PC-9 (cell line): ENCODE measurements at regions not wholly inside any gene's neighbourhood (a gene's known extent, or its start where the extent isn't known, plus 50 kb on each side); places are given as distances from the start of the nearest gene placed in this dataset.

Experiments
- BruUV-seq: library from RNA; stranded (reverse); fragments of 400-500 nt; replicated peaks from 2 replicates; lab custom pipeline; 2021; lab: Mats Ljungman, UMichigan
- CTCF ChIA-PET: fragments of 300-600 bp; sonication (Branson Sonifier 250); formaldehyde crosslinking; loops from one replicate; lab custom pipeline; 2022; ENCODE audit warnings: antibody characterized with exemption; lab: Charles Lee
- POLR2A ChIA-PET: fragments of 300-600 bp; sonication (Branson Sonifier 250); formaldehyde crosslinking; loops from one replicate; lab custom pipeline; 2022; ENCODE audit warnings: antibody characterized with exemption; ENCODE audit not compliant: unreplicated experiment; lab: Charles Lee
- DNase-seq, 2 experiments: peaks; one replicate each; pipeline versions ENCODE4 v3.0.0 to v3.0.0-alpha.2; 2015 to 2022; ENCODE audit warnings: mixed read lengths in 1 of 2
- H2AFZ ChIP-seq: fragments of 200-600 bp; sonication (generic); 2 replicates; pipeline ENCODE4 v1.8.1; 2017; ENCODE audit warnings: antibody characterized with exemption
- H3F3A ChIP-seq: fragments of 200-600 bp; sonication (generic); 2 replicates; pipeline ENCODE4 v1.8.1; 2017; ENCODE audit warnings: antibody characterized with exemption, mild to moderate bottlenecking, low read depth; ENCODE audit not compliant: insufficient read depth
- H3K27ac ChIP-seq: fragments of 200-600 bp; sonication (generic); 2 replicates; pipeline ENCODE4 v1.6.1; 2016; ENCODE audit warnings: mixed run types
- H3K27me3 ChIP-seq: fragments of 200-600 bp; sonication (generic); 2 replicates; pipeline ENCODE4 v1.6.1; 2016; ENCODE audit warnings: low read depth, mixed run types; ENCODE audit not compliant: insufficient read depth
- H3K36me3 ChIP-seq: fragments of 200-600 bp; sonication (generic); 2 replicates; pipeline ENCODE4 v1.6.1; 2016; ENCODE audit warnings: low read depth, mixed run types
- H3K4me1 ChIP-seq: fragments of 200-600 bp; sonication (generic); replicated peaks from 2 replicates; pipeline ENCODE4 v1.6.1; 2016; ENCODE audit warnings: mixed run types; ENCODE audit not compliant: insufficient read depth
- H3K4me2 ChIP-seq: fragments of 200-600 bp; sonication (generic); 2 replicates; pipeline ENCODE4 v1.6.1; 2017; ENCODE audit warnings: mixed run types
- H3K4me3 ChIP-seq: fragments of 200-600 bp; sonication (generic); 2 replicates; pipeline ENCODE4 v1.6.1; 2016; ENCODE audit warnings: mixed run types
- H3K79me2 ChIP-seq: fragments of 200-600 bp; sonication (generic); 2 replicates; pipeline ENCODE4 v1.6.1; 2017; ENCODE audit warnings: low read depth, mixed run types
- H3K9me2 ChIP-seq: fragments of 200-600 bp; sonication (generic); 2 replicates; pipeline ENCODE4 v1.8.1; 2017; ENCODE audit warnings: mild to moderate bottlenecking; ENCODE audit not compliant: insufficient read depth
- H3K9me3 ChIP-seq: fragments of 200-600 bp; sonication (generic); 2 replicates; pipeline ENCODE4 v1.8.1; 2016; ENCODE audit warnings: low read depth; ENCODE audit not compliant: insufficient read depth
- H4K20me1 ChIP-seq: fragments of 200-600 bp; sonication (generic); 2 replicates; pipeline ENCODE4 v1.8.1; 2017; ENCODE audit not compliant: insufficient read depth
- CTCF ChIP-seq: fragments of 200-600 bp; sonication (generic); conservative IDR thresholded peaks from 2 replicates; pipeline ENCODE4 v1.6.1; 2017; ENCODE audit warnings: mixed run types, antibody characterized with exemption, mild to moderate bottlenecking, moderate library complexity
- EZH2 ChIP-seq: fragments of 200-600 bp; sonication (generic); IDR thresholded peaks from 2 replicates; pipeline ENCODE4 v1.8.0; 2017; ENCODE audit warnings: antibody characterized with exemption, low read depth
- intact Hi-C: fragments of 100-400 bp; cut with micrococcal nuclease; formaldehyde crosslinking; loops from one replicate; pipeline ENCODE4 v1.10.0; 2022; ENCODE audit not compliant: unreplicated experiment

- H3K27ac ChIP-seq: no peak overlapping the region
- POLR2A ChIA-PET: no interaction called here
- H3K9me2 ChIP-seq: no peaks in the 10 kb centered on the region
- H3K27me3 ChIP-seq: peaks cover 34% of the 10 kb centered on the region
- intact Hi-C loops: no loop called here
- CTCF ChIA-PET: no interaction called here
- DNase-seq: no peak
- no peaks in the 10 kb centered on the region for H3K9me3 ChIP-seq
- H3K4me2 ChIP-seq: no peak overlapping the region
- no peak overlapping the region for H2AFZ ChIP-seq
- BruUV-seq: no TSS peak
- H3F3A ChIP-seq: no peaks in the 10 kb centered on the region
- H3K4me3 ChIP-seq: no peak overlapping the region
- no peaks in the 10 kb centered on the region for H4K20me1 ChIP-seq
- H3K4me1 ChIP-seq: no peaks in the 10 kb centered on the region
- H3K36me3 ChIP-seq: no peaks in the 10 kb centered on the region
- TF ChIP-seq EZH2 (no peak), CTCF (no peak)
- H3K79me2 ChIP-seq: no peaks in the 10 kb centered on the region
Observed at GRCh38 chr19:31149441-31149941, 199.7 kb downstream of the TSHZ3 start.

GRCh38 chr19:31148671-31149070 lies 200.6 kb downstream of the TSHZ3 start:
- intact Hi-C loops: no loop called here
- Histone ChIP-seq H3K9me3 (no peaks in the 10 kb centered on the region), H3K4me2 (no peak overlapping the region), H3K36me3 (no peaks in the 10 kb centered on the region), H2AFZ (no peak overlapping the region), H3K4me3 (no peak overlapping the region), H3K9me2 (no peaks in the 10 kb centered on the region), H3K27me3 (peaks cover 42% of the 10 kb centered on the region), H3F3A (no peaks in the 10 kb centered on the region), H3K79me2 (no peaks in the 10 kb centered on the region), H3K27ac (no peak overlapping the region), H4K20me1 (no peaks in the 10 kb centered on the region), H3K4me1 (no peaks in the 10 kb centered on the region)
- TF ChIP-seq CTCF (no peak), EZH2 (no peak)
- no peak for DNase-seq
- POLR2A ChIA-PET: no interaction called here
- no TSS peak for BruUV-seq
- CTCF ChIA-PET: no interaction called here

- TF ChIP-seq CTCF (no peak), EZH2 (no peak)
- Histone ChIP-seq H3K9me3 (no peaks in the 10 kb centered on the region), H2AFZ (no peak overlapping the region), H3F3A (no peaks in the 10 kb centered on the region), H3K36me3 (no peaks in the 10 kb centered on the region), H3K27ac (no peak overlapping the region), H4K20me1 (no peaks in the 10 kb centered on the region), H3K9me2 (no peaks in the 10 kb centered on the region), H3K4me1 (no peaks in the 10 kb centered on the region), H3K27me3 (peaks cover 48% of the 10 kb centered on the region), H3K79me2 (no peaks in the 10 kb centered on the region), H3K4me2 (no peak overlapping the region), H3K4me3 (no peak overlapping the region)
- no TSS peak for BruUV-seq
- intact Hi-C loops: no loop called here
- ChIA-PET CTCF (no interaction called here), POLR2A (no interaction called here)
- no peak for DNase-seq
Observed at GRCh38 chr19:31147234-31147633, 202.0 kb downstream of the TSHZ3 start.
